GM23338 (cell line): ENCODE measurements at regions not wholly inside any gene's neighbourhood (a gene's known extent, or its start where the extent isn't known, plus 50 kb on each side); places are given as distances from the start of the nearest gene placed in this dataset.

Source experiments
- EZH2phosphoT487 ChIP-seq: fragments of 200-600 bp; sonication (generic); IDR thresholded peaks from one replicate; pipeline ENCODE4 v1.8.1; 2018; ENCODE audit warnings: antibody characterized with exemption; ENCODE audit not compliant: unreplicated experiment
- JUNB ChIP-seq: IDR thresholded peaks from one replicate; pipeline ENCODE4 v1.6.1; 2016; ENCODE audit warnings: antibody characterized with exemption; ENCODE audit not compliant: unreplicated experiment
- NANOG ChIP-seq: IDR thresholded peaks from 2 replicates; pipeline ENCODE4 v1.6.1; 2016; ENCODE audit warnings: antibody characterized with exemption, borderline replicate concordance
- POLR2AphosphoS5 ChIP-seq: IDR thresholded peaks from 2 replicates; pipeline ENCODE4 v1.6.1; 2016; ENCODE audit warnings: antibody characterized with exemption, low read depth
- ZNF114 ChIP-seq: fragments of 250-450 bp; sonication (Bioruptor Pico); IDR thresholded peaks from 2 replicates; pipeline ENCODE4 v1.5.0; 2020; ENCODE audit warnings: mild to moderate bottlenecking, moderate library complexity
- TF ChIP-seq, protein P1 (sequence below): fragments of 250-450 bp; sonication (Bioruptor Pico); IDR thresholded peaks from 2 replicates; pipeline ENCODE4 v1.5.0; 2020; ENCODE audit warnings: mild to moderate bottlenecking, moderate library complexity
- TF ChIP-seq, protein P2 (sequence below): IDR thresholded peaks from one replicate; pipeline ENCODE4 v1.6.1; 2018; ENCODE audit warnings: antibody characterized with exemption; ENCODE audit not compliant: unreplicated experiment

DNA sequence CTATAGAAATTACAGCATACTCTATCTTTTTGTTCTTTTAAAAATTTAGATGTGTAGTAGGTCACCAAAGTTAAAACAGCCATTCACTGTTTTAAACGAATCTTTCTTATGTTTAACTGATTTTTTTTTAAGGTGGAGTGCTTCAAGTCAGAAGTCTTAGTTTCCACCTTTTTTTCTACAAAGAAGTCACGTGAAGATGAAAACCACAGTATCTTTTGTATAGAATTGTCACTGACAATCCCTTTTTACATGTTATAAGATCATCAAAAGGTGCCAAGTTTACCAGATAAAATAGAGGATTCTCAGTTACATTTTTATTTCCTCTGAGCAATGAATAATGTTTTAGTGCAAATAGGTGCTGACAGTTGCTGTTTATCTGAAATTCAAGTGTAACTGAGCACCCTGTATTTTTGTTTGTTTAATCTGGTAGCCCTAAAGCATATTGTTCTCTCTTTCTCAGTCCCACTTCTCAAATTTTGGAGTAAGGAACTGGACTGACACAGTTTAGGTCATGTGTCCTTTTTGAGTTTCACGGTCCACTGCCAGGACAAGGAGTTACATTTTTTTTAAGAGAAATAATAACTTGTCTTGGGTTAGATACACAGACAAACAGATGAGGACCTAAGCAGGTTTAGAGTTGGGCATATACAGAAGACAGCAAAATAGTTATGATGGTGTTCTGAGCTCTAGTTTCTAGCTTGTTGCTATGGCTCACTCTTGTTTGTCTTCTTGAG, 233.2 kb upstream of the MBL2 start (continued):
- TF ChIP-seq, protein P1, sequence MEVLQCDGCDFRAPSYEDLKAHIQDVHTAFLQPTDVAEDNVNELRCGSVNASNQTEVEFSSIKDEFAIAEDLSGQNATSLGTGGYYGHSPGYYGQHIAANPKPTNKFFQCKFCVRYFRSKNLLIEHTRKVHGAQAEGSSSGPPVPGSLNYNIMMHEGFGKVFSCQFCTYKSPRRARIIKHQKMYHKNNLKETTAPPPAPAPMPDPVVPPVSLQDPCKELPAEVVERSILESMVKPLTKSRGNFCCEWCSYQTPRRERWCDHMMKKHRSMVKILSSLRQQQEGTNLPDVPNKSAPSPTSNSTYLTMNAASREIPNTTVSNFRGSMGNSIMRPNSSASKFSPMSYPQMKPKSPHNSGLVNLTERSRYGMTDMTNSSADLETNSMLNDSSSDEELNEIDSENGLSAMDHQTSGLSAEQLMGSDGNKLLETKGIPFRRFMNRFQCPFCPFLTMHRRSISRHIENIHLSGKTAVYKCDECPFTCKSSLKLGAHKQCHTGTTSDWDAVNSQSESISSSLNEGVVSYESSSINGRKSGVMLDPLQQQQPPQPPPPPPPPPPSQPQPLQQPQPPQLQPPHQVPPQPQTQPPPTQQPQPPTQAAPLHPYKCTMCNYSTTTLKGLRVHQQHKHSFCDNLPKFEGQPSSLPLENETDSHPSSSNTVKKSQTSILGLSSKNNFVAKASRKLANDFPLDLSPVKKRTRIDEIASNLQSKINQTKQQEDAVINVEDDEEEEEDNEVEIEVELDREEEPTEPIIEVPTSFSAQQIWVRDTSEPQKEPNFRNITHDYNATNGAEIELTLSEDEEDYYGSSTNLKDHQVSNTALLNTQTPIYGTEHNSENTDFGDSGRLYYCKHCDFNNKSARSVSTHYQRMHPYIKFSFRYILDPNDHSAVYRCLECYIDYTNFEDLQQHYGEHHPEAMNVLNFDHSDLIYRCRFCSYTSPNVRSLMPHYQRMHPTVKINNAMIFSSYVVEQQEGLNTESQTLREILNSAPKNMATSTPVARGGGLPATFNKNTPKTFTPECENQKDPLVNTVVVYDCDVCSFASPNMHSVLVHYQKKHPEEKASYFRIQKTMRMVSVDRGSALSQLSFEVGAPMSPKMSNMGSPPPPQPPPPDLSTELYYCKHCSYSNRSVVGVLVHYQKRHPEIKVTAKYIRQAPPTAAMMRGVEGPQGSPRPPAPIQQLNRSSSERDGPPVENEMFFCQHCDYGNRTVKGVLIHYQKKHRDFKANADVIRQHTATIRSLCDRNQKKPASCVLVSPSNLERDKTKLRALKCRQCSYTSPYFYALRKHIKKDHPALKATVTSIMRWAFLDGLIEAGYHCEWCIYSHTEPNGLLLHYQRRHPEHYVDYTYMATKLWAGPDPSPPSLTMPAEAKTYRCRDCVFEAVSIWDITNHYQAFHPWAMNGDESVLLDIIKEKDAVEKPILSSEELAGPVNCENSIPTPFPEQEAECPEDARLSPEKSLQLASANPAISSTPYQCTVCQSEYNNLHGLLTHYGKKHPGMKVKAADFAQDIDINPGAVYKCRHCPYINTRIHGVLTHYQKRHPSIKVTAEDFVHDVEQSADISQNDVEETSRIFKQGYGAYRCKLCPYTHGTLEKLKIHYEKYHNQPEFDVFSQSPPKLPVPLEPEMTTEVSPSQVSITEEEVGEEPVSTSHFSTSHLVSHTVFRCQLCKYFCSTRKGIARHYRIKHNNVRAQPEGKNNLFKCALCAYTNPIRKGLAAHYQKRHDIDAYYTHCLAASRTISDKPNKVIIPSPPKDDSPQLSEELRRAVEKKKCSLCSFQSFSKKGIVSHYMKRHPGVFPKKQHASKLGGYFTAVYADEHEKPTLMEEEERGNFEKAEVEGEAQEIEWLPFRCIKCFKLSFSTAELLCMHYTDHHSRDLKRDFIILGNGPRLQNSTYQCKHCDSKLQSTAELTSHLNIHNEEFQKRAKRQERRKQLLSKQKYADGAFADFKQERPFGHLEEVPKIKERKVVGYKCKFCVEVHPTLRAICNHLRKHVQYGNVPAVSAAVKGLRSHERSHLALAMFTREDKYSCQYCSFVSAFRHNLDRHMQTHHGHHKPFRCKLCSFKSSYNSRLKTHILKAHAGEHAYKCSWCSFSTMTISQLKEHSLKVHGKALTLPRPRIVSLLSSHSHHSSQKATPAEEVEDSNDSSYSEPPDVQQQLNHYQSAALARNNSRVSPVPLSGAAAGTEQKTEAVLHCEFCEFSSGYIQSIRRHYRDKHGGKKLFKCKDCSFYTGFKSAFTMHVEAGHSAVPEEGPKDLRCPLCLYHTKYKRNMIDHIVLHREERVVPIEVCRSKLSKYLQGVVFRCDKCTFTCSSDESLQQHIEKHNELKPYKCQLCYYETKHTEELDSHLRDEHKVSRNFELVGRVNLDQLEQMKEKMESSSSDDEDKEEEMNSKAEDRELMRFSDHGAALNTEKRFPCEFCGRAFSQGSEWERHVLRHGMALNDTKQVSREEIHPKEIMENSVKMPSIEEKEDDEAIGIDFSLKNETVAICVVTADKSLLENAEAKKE (CRISPR knock-in tag): no peak
- TF ChIP-seq NANOG: no peak
- no peak for TF ChIP-seq ZNF114
- TF ChIP-seq POLR2AphosphoS5: no peak
- TF ChIP-seq JUNB: no peak
- TF ChIP-seq, protein P2, sequence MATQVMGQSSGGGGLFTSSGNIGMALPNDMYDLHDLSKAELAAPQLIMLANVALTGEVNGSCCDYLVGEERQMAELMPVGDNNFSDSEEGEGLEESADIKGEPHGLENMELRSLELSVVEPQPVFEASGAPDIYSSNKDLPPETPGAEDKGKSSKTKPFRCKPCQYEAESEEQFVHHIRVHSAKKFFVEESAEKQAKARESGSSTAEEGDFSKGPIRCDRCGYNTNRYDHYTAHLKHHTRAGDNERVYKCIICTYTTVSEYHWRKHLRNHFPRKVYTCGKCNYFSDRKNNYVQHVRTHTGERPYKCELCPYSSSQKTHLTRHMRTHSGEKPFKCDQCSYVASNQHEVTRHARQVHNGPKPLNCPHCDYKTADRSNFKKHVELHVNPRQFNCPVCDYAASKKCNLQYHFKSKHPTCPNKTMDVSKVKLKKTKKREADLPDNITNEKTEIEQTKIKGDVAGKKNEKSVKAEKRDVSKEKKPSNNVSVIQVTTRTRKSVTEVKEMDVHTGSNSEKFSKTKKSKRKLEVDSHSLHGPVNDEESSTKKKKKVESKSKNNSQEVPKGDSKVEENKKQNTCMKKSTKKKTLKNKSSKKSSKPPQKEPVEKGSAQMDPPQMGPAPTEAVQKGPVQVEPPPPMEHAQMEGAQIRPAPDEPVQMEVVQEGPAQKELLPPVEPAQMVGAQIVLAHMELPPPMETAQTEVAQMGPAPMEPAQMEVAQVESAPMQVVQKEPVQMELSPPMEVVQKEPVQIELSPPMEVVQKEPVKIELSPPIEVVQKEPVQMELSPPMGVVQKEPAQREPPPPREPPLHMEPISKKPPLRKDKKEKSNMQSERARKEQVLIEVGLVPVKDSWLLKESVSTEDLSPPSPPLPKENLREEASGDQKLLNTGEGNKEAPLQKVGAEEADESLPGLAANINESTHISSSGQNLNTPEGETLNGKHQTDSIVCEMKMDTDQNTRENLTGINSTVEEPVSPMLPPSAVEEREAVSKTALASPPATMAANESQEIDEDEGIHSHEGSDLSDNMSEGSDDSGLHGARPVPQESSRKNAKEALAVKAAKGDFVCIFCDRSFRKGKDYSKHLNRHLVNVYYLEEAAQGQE: no peak
- TF ChIP-seq EZH2phosphoT487: no peak
